NCI-H510A (cell line): ENCODE measurements at regions not wholly inside any gene's neighbourhood (a gene's known extent, or its start where the extent isn't known, plus 50 kb on each side); places are given as distances from the start of the nearest gene placed in this dataset.

ENCODE experiments used
- DNase-seq: peaks from one replicate; lab custom pipeline; 2025; lab: John Stamatoyannopoulos, UW

- DNase-seq = no peak
Observed at GRCh38 chr14:53462931-53463778, 310.0 kb upstream of the DDHD1 start.

GRCh38 chr14:53461858-53462257 is 308.7 kb upstream of the DDHD1 start:
- DNase-seq = no peak

DNA sequence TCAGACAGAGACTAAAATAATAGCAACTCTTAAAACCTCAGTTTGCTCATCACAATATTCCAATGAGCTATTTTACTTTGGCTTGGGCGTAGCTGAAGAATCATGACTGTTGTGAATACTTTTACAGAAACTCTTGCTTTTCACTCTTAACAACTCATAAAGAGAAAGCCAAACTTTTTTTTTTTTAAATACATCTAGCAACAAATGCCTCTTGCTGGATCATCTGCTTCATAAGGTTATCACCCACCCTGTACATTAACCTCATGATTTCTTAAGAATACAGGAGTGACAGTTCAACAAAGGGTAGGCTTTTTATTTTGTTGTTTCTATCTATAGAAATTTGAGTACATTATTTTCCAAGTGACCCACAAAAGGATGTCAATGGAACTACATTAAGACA is 307.4 kb upstream of the DDHD1 start:
- DNase-seq = no peak

GRCh38 chr14:53458368-53458814 is 305.3 kb upstream of the DDHD1 start:
- DNase-seq = no peak

GRCh38 chr14:53456931-53457330 is 303.8 kb upstream of the DDHD1 start:
- DNase-seq = no peak

DNA sequence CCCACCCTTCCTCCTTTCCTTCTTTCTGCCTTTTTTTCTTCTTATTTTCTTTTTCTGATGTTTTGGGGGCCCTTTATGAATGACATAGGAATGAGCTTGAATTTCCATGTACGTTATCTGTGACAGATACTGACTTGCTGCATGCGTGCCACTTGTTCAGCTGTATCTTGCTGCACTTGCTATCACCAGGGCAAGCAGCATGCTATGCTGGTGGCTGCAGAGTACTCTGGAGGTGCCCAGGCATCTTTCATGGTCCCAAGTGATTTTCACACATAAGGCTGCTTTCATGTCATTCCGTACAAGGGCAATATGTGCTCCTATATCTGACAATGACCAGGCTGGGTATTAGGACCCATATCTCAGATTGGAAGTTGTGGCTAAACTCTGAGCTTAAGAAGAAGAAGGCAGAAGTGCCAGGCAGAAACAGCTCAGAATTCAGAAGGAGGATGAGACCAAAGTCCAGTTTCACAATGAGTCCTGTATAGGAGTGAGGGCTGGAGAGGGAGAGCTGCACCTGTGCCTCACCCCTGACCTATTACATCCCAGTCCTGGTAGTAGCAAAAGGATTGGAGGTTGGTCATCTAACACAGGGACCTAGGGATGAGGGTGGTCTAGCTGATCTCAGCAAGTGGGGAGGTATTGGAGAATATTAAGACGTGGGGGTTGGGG is 299.0 kb upstream of the DDHD1 start:
- DNase-seq = no peak

GRCh38 chr14:53450871-53451270 is 297.7 kb upstream of the DDHD1 start:
- no peak for DNase-seq

GRCh38 chr14:53448682-53449081 is 295.6 kb upstream of the DDHD1 start:
- no peak for DNase-seq

- DNase-seq = no peak
Observed at GRCh38 chr14:53444677-53445312, 291.7 kb upstream of the DDHD1 start.

DNA sequence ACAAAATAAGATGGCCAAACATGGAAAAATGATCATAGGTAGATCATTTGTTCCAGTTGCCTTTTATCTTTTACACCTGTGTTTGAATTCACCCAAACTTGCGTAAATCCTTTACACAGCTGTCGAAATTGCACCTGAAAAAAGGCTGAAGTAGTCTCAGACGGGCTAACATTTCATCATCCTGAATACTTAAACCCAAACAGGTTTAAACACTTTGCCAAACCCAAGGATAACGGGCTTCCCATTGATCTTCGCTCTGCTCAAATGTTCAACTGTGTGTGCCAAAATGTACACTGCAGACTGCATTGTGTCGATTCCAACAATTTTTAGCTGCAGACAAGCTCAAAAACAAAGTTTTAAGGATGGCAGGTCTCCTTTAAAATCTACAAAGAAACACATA is 288.7 kb upstream of the DDHD1 start:
- no peak for DNase-seq

DNA sequence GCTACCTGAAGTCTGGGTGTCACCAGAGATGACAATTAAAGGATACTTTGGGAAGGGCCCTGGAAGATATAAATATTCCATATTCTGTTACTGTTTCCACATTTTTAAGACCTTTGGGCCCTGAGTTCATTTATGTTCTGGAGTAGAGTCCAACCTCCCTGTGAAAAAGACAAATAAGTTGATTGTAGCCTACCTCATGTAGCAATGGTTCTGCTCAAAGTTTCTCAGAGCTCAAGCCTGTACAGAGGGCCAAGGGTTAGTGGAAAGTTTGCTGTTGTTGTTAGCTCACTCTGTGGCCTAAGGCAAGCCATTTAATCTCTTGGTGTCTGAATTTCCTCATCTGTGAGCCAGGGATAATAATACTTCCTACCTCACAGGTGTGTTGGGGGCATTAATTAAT is 284.7 kb upstream of the DDHD1 start:
- no peak for DNase-seq

DNA sequence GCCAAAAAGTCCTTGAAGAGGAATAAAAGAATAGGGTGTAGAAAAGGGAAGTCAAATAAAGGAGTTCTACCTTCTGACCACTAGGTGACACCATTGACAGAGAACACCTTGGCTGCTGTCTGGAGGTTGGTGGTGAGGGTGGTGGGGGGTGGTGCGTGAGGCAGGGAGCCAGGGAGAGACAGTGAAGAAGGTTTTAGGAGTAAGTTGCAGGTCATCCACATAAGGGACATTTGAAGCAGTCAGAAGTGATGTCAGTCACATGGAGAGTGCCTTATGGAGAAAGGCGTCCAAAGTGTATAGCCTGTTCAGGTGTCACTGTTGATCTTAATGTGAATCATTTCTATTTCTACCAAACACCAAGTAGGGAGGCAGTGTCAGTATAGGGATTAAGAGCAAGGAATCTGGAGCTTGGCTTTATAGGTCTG is 279.3 kb upstream of the DDHD1 start:
- no peak for DNase-seq

GRCh38 chr14:53430870-53431269 is 277.7 kb upstream of the DDHD1 start:
- DNase-seq = no peak

DNA sequence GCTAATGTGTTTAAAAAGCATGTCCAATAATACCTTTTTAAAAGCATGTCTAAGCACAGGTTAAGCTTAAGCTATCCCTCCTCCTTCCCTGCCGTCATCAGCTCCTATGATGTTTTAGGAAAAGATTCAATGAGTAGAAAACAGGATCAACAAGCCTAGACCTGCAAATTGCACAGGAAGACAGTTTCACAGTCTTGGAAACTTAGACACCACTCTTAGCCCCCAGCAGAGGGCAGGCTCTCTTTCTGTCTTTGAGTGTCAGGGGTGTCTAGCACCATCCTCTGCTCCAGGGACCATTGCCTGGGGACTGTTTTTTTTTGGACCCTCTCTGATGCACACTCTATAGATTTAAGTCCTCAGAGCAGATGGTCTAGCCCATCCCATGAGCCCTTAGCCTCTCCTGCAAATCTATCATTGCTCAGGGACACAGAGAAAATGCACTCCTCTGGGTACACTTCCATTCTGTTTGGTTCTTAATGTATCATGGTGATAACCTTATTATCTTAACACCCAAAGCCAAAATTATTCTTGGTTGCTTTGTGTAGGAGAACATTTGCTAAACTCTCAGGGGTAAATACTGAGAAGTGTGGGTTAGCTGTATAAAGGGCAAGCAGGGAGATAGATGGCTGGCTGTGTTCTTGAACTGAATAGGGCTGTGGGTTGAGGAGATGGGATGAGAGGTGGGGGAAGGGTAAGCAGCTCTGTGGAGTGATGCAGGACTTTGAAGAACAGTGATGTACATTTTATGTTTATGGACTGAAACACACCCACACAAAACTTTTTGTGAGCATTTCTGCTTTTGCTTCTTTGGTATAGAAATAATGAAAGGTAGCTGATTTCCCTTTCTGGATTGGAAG is 259.9 kb upstream of the DDHD1 start:
- DNase-seq = no peak

DNA sequence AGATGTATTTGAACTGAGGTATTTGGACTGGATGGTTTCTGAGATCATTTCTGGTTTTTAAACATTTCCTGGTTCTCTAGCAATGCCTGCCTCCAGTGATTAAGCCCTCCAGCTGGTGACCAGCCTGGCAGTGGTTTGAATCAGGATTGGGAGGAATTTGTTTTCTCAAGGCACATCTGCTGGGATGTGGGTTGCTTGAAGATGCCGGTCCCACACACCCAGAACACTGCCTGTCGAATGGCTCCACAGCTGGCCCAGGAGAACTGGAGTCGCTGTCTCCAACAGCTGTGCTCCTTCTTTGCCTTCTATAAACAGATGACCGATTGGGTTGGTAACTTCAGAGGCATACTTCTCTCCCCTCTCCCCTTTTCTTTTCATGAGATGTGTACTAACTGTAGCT is 258.0 kb upstream of the DDHD1 start:
- DNase-seq = no peak

DNA sequence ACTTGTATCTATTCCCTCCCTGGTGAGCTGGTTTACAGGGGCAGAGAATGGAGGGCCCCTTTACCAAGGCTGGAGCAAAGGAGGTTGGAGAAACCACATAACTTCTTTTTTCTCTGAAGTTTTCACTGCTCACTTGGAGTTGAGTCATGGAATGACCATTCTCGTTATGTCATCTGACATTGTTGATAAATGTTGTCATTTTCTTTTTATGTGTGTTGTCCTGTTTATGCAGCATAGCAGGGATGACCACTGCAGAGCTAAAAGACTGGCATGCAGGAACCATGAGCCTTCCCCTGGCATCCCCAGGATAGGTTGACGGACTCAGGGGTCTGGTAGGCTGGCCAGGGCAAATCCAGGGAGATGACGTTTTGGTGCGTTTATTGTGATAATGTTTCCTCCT is 256.8 kb upstream of the DDHD1 start:
- no peak for DNase-seq

- no peak for DNase-seq
Observed at GRCh38 chr14:53409289-53409688, 256.2 kb upstream of the DDHD1 start.

DNA sequence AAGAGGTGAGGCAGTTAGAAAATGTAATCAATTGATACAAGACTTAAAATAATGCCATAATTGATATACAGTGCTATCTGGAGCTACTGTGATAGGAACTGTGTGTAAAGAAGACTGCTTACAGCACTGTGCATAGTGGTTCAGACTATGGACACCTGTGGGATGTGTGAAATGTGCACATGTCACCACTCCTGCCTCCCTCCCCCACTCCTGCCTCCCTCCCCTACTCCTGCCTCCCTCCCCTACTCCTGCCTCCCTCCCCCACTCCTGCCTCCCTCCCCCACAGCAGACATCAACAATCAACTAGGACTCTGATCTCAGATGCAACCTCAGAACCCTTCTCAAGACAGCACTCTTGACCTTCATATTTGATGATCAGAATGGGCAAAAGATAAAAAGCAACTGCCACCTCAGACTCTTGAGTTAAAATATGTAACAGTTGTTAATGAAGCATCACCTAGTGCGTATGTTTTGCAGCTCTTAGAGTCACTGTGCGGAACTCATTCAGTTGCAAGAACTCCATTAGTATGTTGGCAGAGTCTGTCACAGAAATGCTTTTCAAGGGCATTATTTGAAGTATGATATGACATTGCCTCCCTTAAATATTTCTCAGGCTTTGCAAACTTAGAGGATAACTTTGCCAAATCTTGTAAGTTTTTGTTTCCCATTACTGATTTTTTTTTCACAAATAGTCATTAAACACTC is 255.2 kb upstream of the DDHD1 start:
- DNase-seq = no peak

DNA sequence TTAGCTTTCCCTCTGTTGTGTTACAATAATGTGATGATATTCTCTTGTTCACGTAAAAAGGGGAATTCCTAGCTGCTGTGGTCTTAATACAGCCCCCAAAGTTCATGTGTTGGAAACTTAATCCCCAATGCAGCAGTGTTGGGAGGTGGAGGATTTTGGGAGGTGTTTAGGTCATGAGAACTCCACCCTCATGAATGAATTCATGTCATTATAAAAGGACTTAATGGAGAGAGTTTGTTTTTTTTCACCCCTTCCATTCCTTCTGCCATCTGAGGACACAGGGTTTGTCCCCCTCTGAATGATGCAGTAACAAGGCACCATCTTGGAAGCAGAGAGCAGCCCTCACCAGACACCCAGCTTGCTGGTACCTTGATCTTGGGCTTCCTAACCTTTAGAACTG is 253.4 kb upstream of the DDHD1 start:
- DNase-seq = no peak

DNA sequence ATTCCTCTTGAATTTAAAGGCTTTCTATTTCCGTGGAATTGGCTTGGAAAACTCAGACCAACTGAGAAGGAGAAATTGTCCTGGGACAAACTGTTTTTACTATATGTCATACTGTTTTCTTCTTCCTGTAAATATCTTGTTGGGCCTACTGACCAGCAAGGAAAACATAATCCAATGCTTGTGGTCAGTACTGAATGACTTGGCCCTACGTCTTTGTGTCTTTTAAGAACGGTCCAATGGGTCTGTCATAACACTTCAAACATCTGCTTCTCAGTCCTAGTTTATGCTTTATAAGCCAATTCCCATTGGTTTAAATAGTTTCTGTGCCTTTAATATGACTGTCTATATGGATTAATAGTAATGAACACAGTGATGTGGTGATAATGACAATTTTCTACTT is 248.5 kb upstream of the DDHD1 start:
- DNase-seq = no peak

DNA sequence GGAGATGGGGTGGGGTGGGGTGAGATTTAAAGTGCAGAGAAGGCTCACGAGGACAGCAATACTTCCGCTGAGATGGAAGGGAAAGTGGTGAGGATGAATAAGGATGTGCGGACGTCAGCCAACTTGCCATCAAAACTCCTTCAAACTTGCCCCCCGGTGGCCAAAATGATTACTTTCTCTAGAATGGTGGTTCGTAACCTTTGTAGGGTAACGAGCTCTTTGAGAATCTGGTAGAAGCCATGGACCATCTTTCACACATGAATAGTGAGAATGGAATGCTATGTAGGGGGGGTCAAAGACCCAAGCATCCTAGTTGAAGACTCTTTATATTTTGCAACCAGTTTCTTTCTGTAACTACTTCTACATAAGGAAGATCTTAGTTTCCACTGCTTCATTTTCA is 245.9 kb upstream of the DDHD1 start:
- no peak for DNase-seq

- no peak for DNase-seq
Observed at GRCh38 chr14:53398616-53399015, 245.5 kb upstream of the DDHD1 start.
